Neuronal stem cell (in vitro differentiated cells): ENCODE measurements at regions not wholly inside any gene's neighbourhood (a gene's known extent, or its start where the extent isn't known, plus 50 kb on each side); places are given as distances from the start of the nearest gene placed in this dataset.
A peak's percentile ranks its signal among the peaks of the same experiment; 100 is the strongest.

Experiments
- DNase-seq: peaks from one replicate; pipeline ENCODE4 v3.0.0-alpha.2; 2013; ENCODE audit warnings: low spot score
- H2AFZ ChIP-seq: one replicate; pipeline ENCODE4 v1.6.1; 2013; ENCODE audit warnings: mild to moderate bottlenecking, low read length, inconsistent platforms
- H2AK5ac ChIP-seq: 2 replicates; pipeline ENCODE4 v1.6.1; 2013; ENCODE audit warnings: low read depth, mild to moderate bottlenecking, inconsistent platforms, low read length, moderate library complexity, mixed read lengths
- H2BK120ac ChIP-seq: 2 replicates; pipeline ENCODE4 v1.6.1; 2013; ENCODE audit warnings: low read depth, mild to moderate bottlenecking, inconsistent platforms, low read length, moderate library complexity, mixed read lengths
- H2BK12ac ChIP-seq: one replicate; pipeline ENCODE4 v1.6.1; 2013; ENCODE audit warnings: low read length, inconsistent platforms
- H2BK15ac ChIP-seq: 2 replicates; pipeline ENCODE4 v1.6.1; 2013; ENCODE audit warnings: mild to moderate bottlenecking, low read length, inconsistent platforms, mixed read lengths
- H2BK5ac ChIP-seq: one replicate; pipeline ENCODE4 v1.6.1; 2013; ENCODE audit warnings: inconsistent platforms, mild to moderate bottlenecking, low read length, moderate library complexity
- H3K14ac ChIP-seq: one replicate; pipeline ENCODE4 v1.6.1; 2013; ENCODE audit warnings: low read length, inconsistent platforms
- H3K18ac ChIP-seq: 2 replicates; pipeline ENCODE4 v1.6.1; 2013; ENCODE audit warnings: low read length, inconsistent platforms
- H3K23ac ChIP-seq: 2 replicates; pipeline ENCODE4 v1.6.1; 2013; ENCODE audit warnings: low read depth, mild to moderate bottlenecking, mixed read lengths, low read length, inconsistent platforms; ENCODE audit not compliant: poor library complexity
- H3K27ac ChIP-seq: replicated peaks from 3 replicates; pipeline ENCODE4 v1.5.1; 2013; ENCODE audit warnings: low read length, inconsistent platforms
- H3K27me3 ChIP-seq, 3 experiments: 2 replicates each; pipeline ENCODE4 v1.6.1; 2013; ENCODE audit warnings: low read length in 3 of 3, mild to moderate bottlenecking in 2 of 3, inconsistent platforms in 1 of 3, low read depth in 1 of 3, mixed read lengths in 1 of 3, moderate library complexity in 1 of 3; ENCODE audit not compliant: control insufficient read depth in 3 of 3, insufficient read depth in 3 of 3
- H3K36me3 ChIP-seq, 2 donors: replicated peaks in 1 of 2; 2 replicates each; pipeline ENCODE4 v1.6.1; 2013; ENCODE audit warnings: low read length in 2 of 2; ENCODE audit not compliant: control insufficient read depth in 2 of 2, insufficient read depth in 2 of 2
- H3K4ac ChIP-seq: 2 replicates; pipeline ENCODE4 v1.6.1; 2013; ENCODE audit warnings: inconsistent platforms, mild to moderate bottlenecking, low read length, moderate library complexity
- H3K4me1 ChIP-seq, 2 donors: 1 replicate in 1 of 2; 2 replicates in 1 of 2; pipeline ENCODE4 v1.6.1; 2013; ENCODE audit warnings: low read length in 2 of 2, low read depth in 1 of 2; ENCODE audit not compliant: control insufficient read depth in 2 of 2, insufficient read depth in 1 of 2
- H3K4me2 ChIP-seq: one replicate; pipeline ENCODE4 v1.6.1; 2013; ENCODE audit warnings: mild to moderate bottlenecking, low read length, inconsistent platforms; ENCODE audit not compliant: insufficient read depth, poor library complexity, severe bottlenecking
- H3K4me3 ChIP-seq, 2 donors: 2 replicates each; pipeline ENCODE4 v1.5.1; 2013; ENCODE audit warnings: low read length in 2 of 2, mild to moderate bottlenecking in 2 of 2, inconsistent platforms in 1 of 2, moderate library complexity in 1 of 2
- H3K79me1 ChIP-seq: one replicate; pipeline ENCODE4 v1.6.1; 2013; ENCODE audit warnings: low read depth, mild to moderate bottlenecking, inconsistent platforms, low read length, moderate library complexity
- H3K9ac ChIP-seq: one replicate; pipeline ENCODE4 v1.6.1; 2013; ENCODE audit warnings: mild to moderate bottlenecking, low read depth, low read length, inconsistent platforms; ENCODE audit not compliant: poor library complexity
- H3K9me3 ChIP-seq, 2 donors: replicated peaks in 1 of 2; 2 replicates each; pipeline versions ENCODE3 to v1.6.1; 2013; ENCODE audit warnings: low read length in 2 of 2, mild to moderate bottlenecking in 2 of 2, inconsistent platforms in 1 of 2, low read depth in 1 of 2, mixed read lengths in 1 of 2, moderate library complexity in 1 of 2; ENCODE audit not compliant: control insufficient read depth in 2 of 2, insufficient read depth in 1 of 2
- H4K8ac ChIP-seq: one replicate; pipeline ENCODE4 v1.6.1; 2013; ENCODE audit warnings: low read depth, mild to moderate bottlenecking, inconsistent platforms, low read length, moderate library complexity
- H4K91ac ChIP-seq: one replicate; pipeline ENCODE4 v1.6.1; 2013; ENCODE audit warnings: low read length, low read depth, mild to moderate bottlenecking, inconsistent platforms; ENCODE audit not compliant: poor library complexity
- WGBS, 2 donors: extraction: QIAGEN DNeasy Blood & Tissue Kit; methylation state at CpG; one replicate each; pipeline ENCODE4 v1.1.7; 2013; ENCODE audit warnings: missing lambda C conversion rate in 2 of 2, mixed read lengths in 1 of 2; ENCODE audit not compliant: insufficient read length in 2 of 2, insufficient replicate concordance in 1 of 2; ENCODE audit errors: extremely low coverage in 2 of 2; 5-methylcytosine and 5-hydroxymethylcytosine counted together

DNA sequence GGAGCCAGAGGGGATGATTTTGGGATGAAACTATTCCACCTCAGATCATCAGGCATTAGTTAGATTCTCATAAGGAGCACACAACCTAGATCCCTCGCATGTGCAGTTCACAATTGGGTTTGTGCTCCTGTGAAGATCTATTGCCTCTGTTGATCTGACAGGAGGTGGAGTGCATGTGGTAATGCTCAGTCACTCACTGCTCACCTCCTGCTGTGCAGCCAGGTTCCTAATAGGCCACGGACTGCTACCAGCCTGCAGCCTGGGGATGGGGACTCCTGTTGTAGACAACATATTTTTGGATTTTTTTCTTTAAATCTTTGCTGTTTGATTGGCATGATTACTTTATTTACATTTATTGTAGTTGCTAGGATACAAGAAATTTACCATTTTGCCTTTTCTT lies 765.0 kb downstream of the INHBA start:
- Histone ChIP-seq H3K36me3 (no peaks in the 10 kb centered on the region), H3K4me3 (no peak overlapping the region), H3K18ac (no peak overlapping the region), H2BK15ac (no peak overlapping the region), H2BK12ac (no peak overlapping the region), H4K91ac (no peak overlapping the region), H3K4me1 (no peaks in the 10 kb centered on the region), H3K4ac (no peak overlapping the region), H2AK5ac (no peak overlapping the region), H2BK120ac (no peak overlapping the region), H3K27me3 (no peaks in the 10 kb centered on the region), H4K8ac (no peak overlapping the region), H3K23ac (no peak overlapping the region), H3K14ac (no peak overlapping the region), H3K9ac (no peak overlapping the region), H3K79me1 (no peaks in the 10 kb centered on the region), H3K4me2 (no peak overlapping the region), H2BK5ac (no peak overlapping the region), H3K27ac (no peak overlapping the region), H3K9me3 (no peaks in the 10 kb centered on the region), H2AFZ (no peak overlapping the region)
- WGBS, 2 donors = no CpG with 5 or more reads among the region's 2 CpGs
- DNase-seq = peak; percentile 6

DNA sequence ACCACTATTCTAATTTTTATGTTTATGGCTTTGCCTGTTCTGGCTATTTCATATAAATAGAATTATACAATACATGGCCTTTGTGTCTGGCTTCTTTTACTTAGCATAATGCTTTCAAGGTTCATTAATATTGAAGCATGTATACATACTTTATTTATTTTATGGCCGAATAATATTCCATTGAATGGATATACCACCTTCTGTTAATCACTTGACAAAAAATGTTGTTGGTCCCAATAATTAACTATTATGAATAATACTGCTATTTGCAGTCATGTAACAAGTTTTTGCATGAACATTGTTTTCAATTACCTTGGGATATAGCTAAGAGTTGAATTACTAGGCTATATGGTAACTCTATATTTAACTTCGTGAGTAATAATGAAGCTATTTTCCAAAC lies 767.5 kb downstream of the INHBA start:
- no peaks in the 10 kb centered on the region for H3K9me3 ChIP-seq
- no peak for DNase-seq
- WGBS, 2 donors = no CpG with 5 or more reads among the region's 2 CpGs

DNA sequence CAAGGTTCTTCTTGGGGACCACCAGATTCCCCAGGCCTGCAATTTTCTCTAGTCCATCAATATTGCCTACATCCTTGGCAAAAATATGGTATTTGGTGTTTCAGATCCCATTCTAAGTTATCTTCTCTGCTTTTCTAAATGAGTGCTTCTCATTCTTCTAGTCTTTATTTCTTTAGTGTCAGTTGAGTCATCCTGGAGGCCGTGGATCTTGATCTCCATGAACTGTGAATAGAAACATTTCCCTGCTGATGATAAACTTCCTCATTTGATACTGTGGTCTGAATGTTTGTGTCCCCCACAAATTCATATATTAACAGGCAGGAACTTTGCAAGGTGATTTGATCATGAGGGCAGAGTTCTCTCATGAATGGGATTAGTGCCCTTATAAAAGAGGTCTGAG lies 779.3 kb downstream of the INHBA start:
- H3K27ac ChIP-seq = no peak overlapping the region
- H2BK5ac ChIP-seq = no peak overlapping the region
- no peak overlapping the region for H4K91ac ChIP-seq
- H3K36me3 ChIP-seq = no peaks in the 10 kb centered on the region
- no peak overlapping the region for H3K4me2 ChIP-seq
- no peak overlapping the region for H2AFZ ChIP-seq
- no peak overlapping the region for H2BK120ac ChIP-seq
- H3K27me3 ChIP-seq = no peaks in the 10 kb centered on the region
- H3K4me1 ChIP-seq = peaks cover 0 to 2% of the 10 kb centered on the region in 2 donors
- no peaks in the 10 kb centered on the region for H3K9me3 ChIP-seq
- H2AK5ac ChIP-seq = no peak overlapping the region
- DNase-seq = no peak
- no peak overlapping the region for H3K4ac ChIP-seq
- H3K79me1 ChIP-seq = no peaks in the 10 kb centered on the region
- no peak overlapping the region for H3K4me3 ChIP-seq
- H3K18ac ChIP-seq = no peak overlapping the region
- no peak overlapping the region for H3K9ac ChIP-seq
- no peak overlapping the region for H3K23ac ChIP-seq
- H2BK15ac ChIP-seq = no peak overlapping the region
- H4K8ac ChIP-seq = no peak overlapping the region
- no peak overlapping the region for H2BK12ac ChIP-seq
- no CpG with 5 or more reads among the region's 1 CpG for WGBS, 2 donors
- H3K14ac ChIP-seq = no peak overlapping the region

More for the DNA sequence above, 767.5 kb downstream of the INHBA start:
- no peaks in the 10 kb centered on the region for H3K27me3 ChIP-seq
- H3K4me1 ChIP-seq = no peaks in the 10 kb centered on the region
- no peak overlapping the region for H2BK5ac ChIP-seq
- no peak overlapping the region for H2AFZ ChIP-seq
- no peak overlapping the region for H4K8ac ChIP-seq
- H3K14ac ChIP-seq = no peak overlapping the region
- H3K27ac ChIP-seq = no peak overlapping the region
- H4K91ac ChIP-seq = no peak overlapping the region
- H3K4me3 ChIP-seq = no peak overlapping the region
- H2BK12ac ChIP-seq = no peak overlapping the region
- no peak overlapping the region for H3K4me2 ChIP-seq
- no peaks in the 10 kb centered on the region for H3K36me3 ChIP-seq
- no peak overlapping the region for H2AK5ac ChIP-seq
- no peak overlapping the region for H3K23ac ChIP-seq
- H2BK120ac ChIP-seq = no peak overlapping the region
- no peaks in the 10 kb centered on the region for H3K79me1 ChIP-seq
- H3K9ac ChIP-seq = no peak overlapping the region
- no peak overlapping the region for H2BK15ac ChIP-seq
- no peak overlapping the region for H3K4ac ChIP-seq
- H3K18ac ChIP-seq = no peak overlapping the region

DNA sequence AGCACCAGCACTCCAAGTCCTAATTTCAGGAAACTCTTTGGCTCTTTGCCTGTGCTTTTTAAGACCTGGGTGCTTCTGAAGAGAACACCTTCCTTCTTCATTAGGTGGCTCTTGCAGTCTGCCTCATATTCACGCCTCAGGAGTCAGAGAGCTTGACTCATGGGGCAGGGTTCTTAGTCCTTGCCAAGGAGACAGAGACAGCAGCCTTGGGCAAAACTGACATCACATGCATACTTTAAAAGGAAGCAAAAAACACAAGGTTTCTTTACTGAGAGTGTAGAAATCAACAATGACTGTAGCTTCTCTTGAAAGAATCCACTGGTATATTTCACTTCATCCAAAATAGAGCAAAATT lies 780.6 kb downstream of the INHBA start:
- H3K9me3 ChIP-seq = no peaks in the 10 kb centered on the region
- no peak overlapping the region for H3K27ac ChIP-seq
- no peak overlapping the region for H3K4me2 ChIP-seq
- H2AK5ac ChIP-seq = no peak overlapping the region
- no peak overlapping the region for H2BK120ac ChIP-seq
- no peaks in the 10 kb centered on the region for H3K36me3 ChIP-seq
- H3K4ac ChIP-seq = no peak overlapping the region
- no peak overlapping the region for H2BK15ac ChIP-seq
- H2AFZ ChIP-seq = no peak overlapping the region
- no peak overlapping the region for H3K9ac ChIP-seq
- H4K91ac ChIP-seq = no peak overlapping the region
- H3K23ac ChIP-seq = no peak overlapping the region
- H2BK5ac ChIP-seq = no peak overlapping the region
- no peak overlapping the region for H3K18ac ChIP-seq
- DNase-seq = no peak
- no peaks in the 10 kb centered on the region for H3K79me1 ChIP-seq
- WGBS, 2 donors = no CpG with 5 or more reads among the region's 1 CpG
- H3K14ac ChIP-seq = no peak overlapping the region
- no peak overlapping the region for H2BK12ac ChIP-seq
- H3K4me3 ChIP-seq = no peak overlapping the region
- peaks cover 0 to 2% of the 10 kb centered on the region in 2 donors for H3K4me1 ChIP-seq
- no peaks in the 10 kb centered on the region for H3K27me3 ChIP-seq
- H4K8ac ChIP-seq = no peak overlapping the region
